Fibroblast of villous mesenchyme (primary cell): ENCODE measurements at regions not wholly inside any gene's neighbourhood (a gene's known extent, or its start where the extent isn't known, plus 50 kb on each side); places are given as distances from the start of the nearest gene placed in this dataset.
"Not testable (repeated sequence)": the region's sequence is repeated elsewhere in the genome, so short reads cannot be mapped to it uniquely, and the experiment has no call there.

Experiments
- DNase-seq: peaks from one replicate; pipeline ENCODE4 v3.0.0-alpha.2; 2010; ENCODE audit warnings: low read depth
- H3K4me3 ChIP-seq: 2 replicates; pipeline ENCODE4 v1.5.1; 2011; ENCODE audit warnings: low read depth, mild to moderate bottlenecking, low read length
- TF ChIP-seq, protein P1 (sequence below): IDR thresholded peaks from 2 replicates; pipeline ENCODE4 v1.5.1; 2012; ENCODE audit warnings: low read depth, mild to moderate bottlenecking, low read length; ENCODE audit not compliant: insufficient read depth

DNA sequence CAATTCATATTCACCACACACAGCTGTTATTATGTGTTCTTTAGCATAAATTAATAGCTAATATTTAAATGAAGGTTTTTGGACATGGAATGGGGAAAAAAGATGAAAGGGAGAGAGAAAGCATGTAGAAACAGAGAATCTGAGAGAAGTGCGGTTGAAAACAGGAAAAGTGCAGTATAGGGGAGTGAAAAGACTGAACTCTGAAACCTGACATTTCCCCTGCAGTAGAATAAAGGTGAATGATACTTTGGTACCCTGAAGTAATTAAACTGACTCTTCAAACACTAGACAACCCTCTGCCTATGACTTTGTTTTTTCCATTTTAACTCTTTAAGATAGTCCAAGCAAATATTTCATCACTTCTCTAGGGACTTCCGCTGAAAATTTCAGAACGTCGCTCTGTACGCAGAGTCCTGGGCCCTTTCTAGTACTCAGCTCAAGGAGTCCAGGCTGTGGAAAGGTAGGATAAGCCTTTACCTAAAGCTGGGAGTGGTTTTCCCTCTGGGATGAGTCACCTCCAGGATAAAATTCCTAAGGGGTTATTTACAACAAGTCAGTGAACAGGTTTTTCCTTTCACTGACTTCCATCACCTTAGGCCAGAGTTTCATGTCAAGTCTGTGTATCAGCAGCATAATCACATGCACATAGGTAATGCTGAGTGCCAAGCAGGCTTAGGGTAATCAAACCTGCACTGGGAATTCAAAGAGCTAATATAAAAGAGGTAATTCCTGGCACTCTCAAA, 614.5 kb downstream of the PKHD1 start:
- TF ChIP-seq, protein P1, sequence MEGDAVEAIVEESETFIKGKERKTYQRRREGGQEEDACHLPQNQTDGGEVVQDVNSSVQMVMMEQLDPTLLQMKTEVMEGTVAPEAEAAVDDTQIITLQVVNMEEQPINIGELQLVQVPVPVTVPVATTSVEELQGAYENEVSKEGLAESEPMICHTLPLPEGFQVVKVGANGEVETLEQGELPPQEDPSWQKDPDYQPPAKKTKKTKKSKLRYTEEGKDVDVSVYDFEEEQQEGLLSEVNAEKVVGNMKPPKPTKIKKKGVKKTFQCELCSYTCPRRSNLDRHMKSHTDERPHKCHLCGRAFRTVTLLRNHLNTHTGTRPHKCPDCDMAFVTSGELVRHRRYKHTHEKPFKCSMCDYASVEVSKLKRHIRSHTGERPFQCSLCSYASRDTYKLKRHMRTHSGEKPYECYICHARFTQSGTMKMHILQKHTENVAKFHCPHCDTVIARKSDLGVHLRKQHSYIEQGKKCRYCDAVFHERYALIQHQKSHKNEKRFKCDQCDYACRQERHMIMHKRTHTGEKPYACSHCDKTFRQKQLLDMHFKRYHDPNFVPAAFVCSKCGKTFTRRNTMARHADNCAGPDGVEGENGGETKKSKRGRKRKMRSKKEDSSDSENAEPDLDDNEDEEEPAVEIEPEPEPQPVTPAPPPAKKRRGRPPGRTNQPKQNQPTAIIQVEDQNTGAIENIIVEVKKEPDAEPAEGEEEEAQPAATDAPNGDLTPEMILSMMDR, result no peak
- no peak for DNase-seq
- no peak overlapping the region for H3K4me3 ChIP-seq

DNA sequence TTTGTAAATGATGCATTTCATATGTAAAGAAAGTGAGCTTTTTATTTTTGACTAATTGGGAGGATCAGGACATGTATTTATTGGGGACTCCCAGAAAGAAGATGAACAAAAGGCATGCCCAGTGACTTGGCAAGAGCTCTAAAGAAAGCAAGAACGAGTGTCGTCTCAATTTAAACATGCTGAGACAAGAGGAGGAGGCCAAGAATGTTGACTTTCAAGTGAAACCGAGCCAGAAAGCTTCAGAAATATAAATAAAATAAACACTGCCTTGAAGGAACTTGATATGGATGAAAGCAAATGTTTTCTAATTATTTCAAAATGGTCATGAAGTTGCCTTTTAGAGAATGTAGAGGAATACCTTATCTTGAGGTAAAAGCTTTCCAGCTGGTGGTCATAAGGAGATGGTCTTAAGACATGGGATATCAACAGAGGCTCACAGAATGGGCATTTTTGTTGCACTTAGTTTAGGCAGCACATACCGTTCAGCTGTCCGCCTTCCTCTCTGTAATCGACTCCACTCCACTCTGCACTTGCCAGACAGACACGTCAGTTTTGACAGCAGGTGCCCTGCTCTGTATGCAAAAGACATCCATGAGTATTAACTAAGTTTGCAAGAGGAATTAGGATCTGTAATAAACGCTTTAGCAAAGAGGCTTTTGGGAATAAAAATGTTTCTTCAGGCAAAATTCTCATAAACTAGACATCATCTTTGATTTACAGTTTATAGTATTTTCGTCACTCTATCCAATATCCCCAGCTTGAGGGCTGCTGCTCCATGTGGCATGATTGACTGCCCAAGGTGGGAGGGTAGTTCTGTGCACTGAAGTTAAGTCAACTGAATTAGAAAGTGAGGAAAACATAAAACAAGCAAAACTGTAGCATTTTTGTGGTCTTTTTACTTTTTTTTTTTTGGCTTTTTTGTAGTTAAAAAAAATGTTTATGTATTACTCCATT, 613.1 kb downstream of the PKHD1 start:
- DNase-seq, result no peak
- TF ChIP-seq, protein P1, result no peak
- H3K4me3 ChIP-seq, result no peak overlapping the region

DNA sequence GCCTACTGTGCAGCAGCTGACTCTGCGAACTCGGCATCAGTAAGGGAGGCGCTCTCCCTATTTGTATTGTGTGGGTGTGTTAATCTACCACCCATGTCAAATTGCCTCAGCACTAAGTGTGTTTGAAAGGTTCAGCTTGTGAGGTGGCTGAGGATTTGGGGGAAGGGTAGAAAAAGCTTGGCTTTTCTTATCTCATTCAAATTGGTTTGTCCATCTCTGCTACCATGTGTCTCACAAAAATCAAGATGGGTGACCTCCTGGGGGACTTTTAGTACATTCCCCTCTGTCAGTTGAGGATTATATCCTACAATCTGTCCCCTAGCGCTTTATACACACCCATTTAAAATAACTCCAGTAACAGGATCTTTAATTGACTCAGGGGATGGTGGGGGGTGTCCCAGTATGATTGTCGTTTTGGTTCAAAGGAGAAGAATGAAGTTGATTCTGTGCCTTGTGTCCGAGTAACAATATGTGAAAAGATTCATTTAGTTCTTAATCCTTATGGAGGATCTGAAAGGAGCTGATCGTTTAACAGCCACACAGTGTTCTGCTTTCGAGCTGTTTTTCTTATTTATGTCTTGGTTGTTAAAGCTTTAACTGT, 609.6 kb downstream of the PKHD1 start:
- DNase-seq, result no peak
- H3K4me3 ChIP-seq, result no peak overlapping the region
- TF ChIP-seq, protein P1, result no peak

DNA sequence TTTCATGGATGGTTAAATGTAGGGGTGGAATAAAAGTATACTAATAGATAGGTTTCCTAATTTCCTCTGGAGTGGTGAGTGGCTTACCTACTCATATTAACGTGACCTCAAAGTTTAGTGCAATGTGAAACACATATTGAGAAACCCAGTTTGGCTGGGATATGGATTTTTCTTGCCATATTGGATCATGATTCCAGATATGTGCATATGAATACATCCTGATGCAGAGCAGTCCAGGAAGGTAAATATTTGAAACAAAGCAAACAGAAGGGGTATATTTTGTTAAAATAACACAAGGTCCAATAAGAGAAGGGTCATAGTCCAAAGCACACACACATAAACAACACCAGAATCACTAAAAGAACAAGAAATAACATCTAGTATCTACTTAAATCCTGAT, 608.1 kb downstream of the PKHD1 start:
- no peak for DNase-seq
- no peak overlapping the region for H3K4me3 ChIP-seq
- TF ChIP-seq, protein P1, result no peak

DNA sequence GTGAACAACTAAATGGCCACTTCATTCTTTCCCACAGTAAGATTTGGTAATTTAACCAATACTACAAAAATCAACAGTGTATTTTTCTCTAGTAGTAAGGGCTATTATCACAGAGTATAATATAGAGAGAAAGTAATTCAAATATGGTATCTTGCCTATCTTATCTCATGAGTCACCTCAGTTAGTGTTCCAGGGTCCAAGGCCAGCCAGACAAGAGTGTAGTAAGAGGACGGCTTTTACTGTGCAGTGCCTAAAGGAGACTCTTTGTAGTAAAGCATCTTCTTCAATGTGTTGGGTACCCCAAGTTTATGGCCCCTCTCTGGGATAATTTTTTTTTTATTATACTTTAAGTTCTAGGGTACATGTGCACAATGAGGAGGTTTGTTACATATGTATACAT, 607.4 kb downstream of the PKHD1 start:
- no peak for DNase-seq
- no peak overlapping the region for H3K4me3 ChIP-seq
- TF ChIP-seq, protein P1, result no peak

DNA sequence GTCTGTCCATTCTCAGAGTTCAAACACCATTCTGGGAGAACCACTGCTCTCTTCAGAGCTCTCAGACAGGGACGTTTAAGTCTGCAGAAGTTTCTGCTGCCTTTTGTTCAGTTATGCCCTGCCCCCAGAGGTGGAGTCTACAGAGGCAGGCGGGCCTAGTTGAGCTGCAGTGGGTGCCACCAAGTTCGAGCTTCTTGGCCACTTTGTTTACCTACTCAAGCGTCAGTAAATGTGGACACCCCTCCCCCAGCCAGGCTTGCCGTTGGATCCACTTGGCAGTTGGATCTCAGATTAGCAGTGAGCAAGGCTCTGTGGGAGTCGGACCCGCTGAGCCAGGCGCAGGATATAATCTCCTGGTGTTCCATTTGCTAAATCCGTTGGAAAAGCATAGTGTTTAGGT, 601.5 kb downstream of the PKHD1 start:
- H3K4me3 ChIP-seq, DNase-seq: not testable (repeated sequence)

DNA sequence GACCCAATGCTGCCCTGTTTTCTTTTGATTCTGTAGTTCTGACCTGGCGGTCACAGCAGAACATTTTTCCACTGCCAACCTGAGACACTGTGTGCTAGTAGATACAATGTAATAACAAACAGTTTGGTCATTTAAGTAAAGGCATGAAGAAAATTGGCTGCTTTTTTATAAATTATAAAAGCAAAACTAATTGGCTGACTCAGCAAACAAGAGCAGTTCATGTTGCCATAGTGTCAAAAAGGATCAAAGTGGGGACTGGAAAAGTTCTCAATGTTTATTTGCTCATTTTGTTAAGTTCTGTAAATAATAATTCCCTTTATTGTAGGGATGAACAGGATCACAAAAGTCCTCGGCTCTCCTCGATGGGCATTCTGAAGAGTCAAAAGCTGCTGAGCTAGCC, 599.5 kb downstream of the PKHD1 start:
- TF ChIP-seq, protein P1, result no peak
- DNase-seq, result no peak
- H3K4me3 ChIP-seq, result no peak overlapping the region
